ENCODE measurements at regions not wholly inside any gene's neighbourhood (a gene's known extent, or its start where the extent isn't known, plus 50 kb on each side); places are given as distances from the start of the nearest gene placed in this dataset.

DNA sequence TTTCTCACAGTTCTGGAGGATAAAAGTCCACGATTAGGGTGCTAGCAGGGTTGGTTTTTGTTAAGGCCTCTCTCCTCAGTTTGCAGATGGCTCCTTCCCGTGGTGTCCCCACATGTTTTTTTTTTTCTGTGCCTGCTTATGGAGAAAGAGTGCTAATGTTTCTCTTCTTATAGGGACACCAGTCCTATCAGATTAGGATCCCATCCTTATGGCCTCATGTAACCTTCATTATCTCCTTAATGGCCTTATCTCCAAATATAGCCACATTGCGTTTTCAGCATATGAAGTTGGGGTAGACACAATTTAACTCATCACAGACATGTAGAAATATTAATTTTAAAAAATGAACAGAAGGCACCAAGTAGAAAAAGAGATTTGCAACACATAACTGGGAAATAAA, 755.7 kb upstream of the CELF4 start:
- Mint-ChIP-seq H3K4me1 (no peaks in the 10 kb centered on the region), H3K36me3 (ENCODE audit: low read depth) (no peaks in the 10 kb centered on the region), H3K27ac (no peak overlapping the region), H3K9me3 (no peaks in the 10 kb centered on the region), H3K27me3 (ENCODE audit: insufficient read depth) (no peaks in the 10 kb centered on the region), H3K4me3 (no peak overlapping the region)
- WGBS, 2 experiments (ENCODE audit: insufficient coverage in 1 of 2, insufficient read length in 1 of 2): 90 to 92% methylated on average over 2 to 3 of the region's 3 CpGs
- H3K27ac ChIP-seq (ENCODE audit: low read depth, low read length): no peak overlapping the region
- H3K36me3 ChIP-seq (ENCODE audit: control insufficient read depth, insufficient read depth, low read length): no peaks in the 10 kb centered on the region
- no peaks in the 10 kb centered on the region for H3K27me3 ChIP-seq (ENCODE audit: control insufficient read depth, insufficient read depth, low read length, poor library complexity, severe bottlenecking)
- H3K9me3 ChIP-seq (ENCODE audit: control insufficient read depth, low read length): no peaks in the 10 kb centered on the region
- no peak overlapping the region for H3K4me3 ChIP-seq (ENCODE audit: low read length)
- no peak overlapping the region for H3K9ac ChIP-seq (ENCODE audit: extremely low read depth, low read length, poor library complexity, severe bottlenecking)
- TF ChIP-seq, protein P1, sequence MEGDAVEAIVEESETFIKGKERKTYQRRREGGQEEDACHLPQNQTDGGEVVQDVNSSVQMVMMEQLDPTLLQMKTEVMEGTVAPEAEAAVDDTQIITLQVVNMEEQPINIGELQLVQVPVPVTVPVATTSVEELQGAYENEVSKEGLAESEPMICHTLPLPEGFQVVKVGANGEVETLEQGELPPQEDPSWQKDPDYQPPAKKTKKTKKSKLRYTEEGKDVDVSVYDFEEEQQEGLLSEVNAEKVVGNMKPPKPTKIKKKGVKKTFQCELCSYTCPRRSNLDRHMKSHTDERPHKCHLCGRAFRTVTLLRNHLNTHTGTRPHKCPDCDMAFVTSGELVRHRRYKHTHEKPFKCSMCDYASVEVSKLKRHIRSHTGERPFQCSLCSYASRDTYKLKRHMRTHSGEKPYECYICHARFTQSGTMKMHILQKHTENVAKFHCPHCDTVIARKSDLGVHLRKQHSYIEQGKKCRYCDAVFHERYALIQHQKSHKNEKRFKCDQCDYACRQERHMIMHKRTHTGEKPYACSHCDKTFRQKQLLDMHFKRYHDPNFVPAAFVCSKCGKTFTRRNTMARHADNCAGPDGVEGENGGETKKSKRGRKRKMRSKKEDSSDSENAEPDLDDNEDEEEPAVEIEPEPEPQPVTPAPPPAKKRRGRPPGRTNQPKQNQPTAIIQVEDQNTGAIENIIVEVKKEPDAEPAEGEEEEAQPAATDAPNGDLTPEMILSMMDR (conservative IDR thresholded peaks at IDR 0.05): no peak
- DNase-seq: no peak
- no peaks in the 10 kb centered on the region for H3K4me1 ChIP-seq (ENCODE audit: control insufficient read depth, insufficient read depth, low read length)

DNA sequence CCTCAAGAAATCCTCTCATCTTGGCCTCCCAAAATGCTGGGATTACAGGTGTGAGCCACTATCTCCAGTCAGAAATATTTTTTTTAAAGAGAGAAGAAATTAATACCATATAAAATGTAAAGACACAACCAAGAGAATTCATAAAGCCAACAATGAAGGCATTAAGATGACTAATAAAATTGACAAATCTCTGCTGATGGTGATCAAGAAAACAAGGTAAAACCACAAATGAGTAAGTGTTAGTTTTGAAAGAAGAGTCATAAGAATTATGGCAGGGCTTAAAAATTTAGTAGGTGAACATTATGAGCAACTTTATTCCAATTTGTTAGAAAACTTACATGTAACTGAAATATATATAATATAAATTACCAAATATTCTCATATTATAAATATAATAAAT, 752.8 kb upstream of the CELF4 start:
- Mint-ChIP-seq H3K27me3 (ENCODE audit: insufficient read depth) (no peaks in the 10 kb centered on the region), H3K4me1 (no peaks in the 10 kb centered on the region), H3K9me3 (no peaks in the 10 kb centered on the region), H3K36me3 (ENCODE audit: low read depth) (no peaks in the 10 kb centered on the region), H3K4me3 (no peak overlapping the region), H3K27ac (no peak overlapping the region)
- TF ChIP-seq, protein P1 (conservative IDR thresholded peaks at IDR 0.05): no peak
- Histone ChIP-seq H3K9me3 (ENCODE audit: control insufficient read depth, low read length) (no peaks in the 10 kb centered on the region), H3K9ac (ENCODE audit: extremely low read depth, low read length, poor library complexity, severe bottlenecking) (no peak overlapping the region), H3K36me3 (ENCODE audit: control insufficient read depth, insufficient read depth, low read length) (no peaks in the 10 kb centered on the region), H3K27me3 (ENCODE audit: control insufficient read depth, insufficient read depth, low read length, poor library complexity, severe bottlenecking) (no peaks in the 10 kb centered on the region), H3K4me3 (ENCODE audit: low read length) (no peak overlapping the region), H3K27ac (ENCODE audit: low read depth, low read length) (no peak overlapping the region), H3K4me1 (ENCODE audit: control insufficient read depth, insufficient read depth, low read length) (no peaks in the 10 kb centered on the region)
- DNase-seq: no peak

DNA sequence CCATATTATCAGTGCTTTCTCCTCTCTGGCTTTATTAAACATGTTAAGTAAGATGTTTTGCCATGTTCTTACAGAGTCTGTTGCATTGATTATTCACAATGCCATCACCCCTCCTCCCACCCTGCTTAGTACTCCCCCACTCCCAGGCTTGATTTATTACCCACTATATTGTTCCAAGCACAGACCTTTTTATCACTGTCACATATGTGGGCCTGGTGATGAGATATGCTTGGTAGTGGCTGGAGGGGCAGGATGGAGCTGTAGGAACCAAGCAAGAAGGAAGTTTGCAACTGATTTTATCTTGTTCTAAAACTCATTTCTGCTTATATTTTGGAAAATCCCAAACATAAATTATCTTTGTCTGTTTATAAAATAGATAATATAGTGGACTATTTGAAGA, 748.2 kb upstream of the CELF4 start:
- TF ChIP-seq, protein P1 (conservative IDR thresholded peaks at IDR 0.05): no peak
- no peaks in the 10 kb centered on the region for H3K9me3 Mint-ChIP-seq
- no peaks in the 10 kb centered on the region for H3K27me3 Mint-ChIP-seq (ENCODE audit: insufficient read depth)
- no peaks in the 10 kb centered on the region for H3K27me3 ChIP-seq (ENCODE audit: control insufficient read depth, insufficient read depth, low read length, poor library complexity, severe bottlenecking)
- H3K4me1 ChIP-seq (ENCODE audit: control insufficient read depth, insufficient read depth, low read length): no peaks in the 10 kb centered on the region
- H3K27ac ChIP-seq (ENCODE audit: low read depth, low read length): no peak overlapping the region
- no peaks in the 10 kb centered on the region for H3K36me3 ChIP-seq (ENCODE audit: control insufficient read depth, insufficient read depth, low read length)
- H3K4me3 Mint-ChIP-seq: no peak overlapping the region
- no peaks in the 10 kb centered on the region for H3K36me3 Mint-ChIP-seq (ENCODE audit: low read depth)
- no peak overlapping the region for H3K9ac ChIP-seq (ENCODE audit: extremely low read depth, low read length, poor library complexity, severe bottlenecking)
- DNase-seq: no peak
- H3K4me1 Mint-ChIP-seq: no peaks in the 10 kb centered on the region
- H3K27ac Mint-ChIP-seq: no peak overlapping the region
- no peak overlapping the region for H3K4me3 ChIP-seq (ENCODE audit: low read length)
- no peaks in the 10 kb centered on the region for H3K9me3 ChIP-seq (ENCODE audit: control insufficient read depth, low read length)

Data from endodermal cell (in vitro differentiated cells).